Hepatocyte (in vitro differentiated cells): ENCODE measurements at regions not wholly inside any gene's neighbourhood (a gene's known extent, or its start where the extent isn't known, plus 50 kb on each side); places are given as distances from the start of the nearest gene placed in this dataset.

Source experiments
- DNase-seq: peaks from one replicate; pipeline ENCODE4 v3.0.0-alpha.2; 2016; ENCODE audit warnings: low spot score
- H2AFZ ChIP-seq: fragments of 200-600 bp; sonication (generic); 2 replicates; pipeline ENCODE4 v1.6.0; 2016; ENCODE audit warnings: antibody characterized with exemption, mild to moderate bottlenecking
- H3K27ac ChIP-seq: fragments of 200-600 bp; sonication (generic); 2 replicates; pipeline ENCODE4 v1.5.1; 2016; ENCODE audit warnings: mild to moderate bottlenecking
- H3K27me3 ChIP-seq: fragments of 200-600 bp; sonication (generic); 2 replicates; pipeline ENCODE4 v1.6.1; 2016
- H3K36me3 ChIP-seq: fragments of 200-600 bp; sonication (generic); replicated peaks from 2 replicates; pipeline ENCODE4 v1.5.1; 2016; ENCODE audit warnings: low read depth; ENCODE audit not compliant: insufficient read depth
- H3K4me1 ChIP-seq: fragments of 200-600 bp; sonication (generic); 2 replicates; pipeline ENCODE4 v1.5.1; 2016; ENCODE audit warnings: mild to moderate bottlenecking, moderate library complexity; ENCODE audit not compliant: insufficient read depth
- H3K4me2 ChIP-seq: fragments of 200-600 bp; sonication (generic); 2 replicates; pipeline ENCODE4 v1.6.0; 2016
- H3K4me3 ChIP-seq: fragments of 200-600 bp; sonication (generic); 2 replicates; pipeline ENCODE4 v1.5.1; 2016; ENCODE audit warnings: mild to moderate bottlenecking
- H3K79me2 ChIP-seq: fragments of 200-600 bp; sonication (generic); 2 replicates; pipeline ENCODE4 v1.6.0; 2017; ENCODE audit warnings: mild to moderate bottlenecking
- H3K9me2 ChIP-seq: fragments of 200-600 bp; sonication (generic); replicated peaks from 2 replicates; pipeline ENCODE4 v1.6.0; 2017; ENCODE audit warnings: mild to moderate bottlenecking; ENCODE audit not compliant: insufficient read depth
- H3K9me3 ChIP-seq: fragments of 200-600 bp; sonication (generic); 2 replicates; pipeline ENCODE4 v1.5.1; 2016; ENCODE audit warnings: low read depth, mild to moderate bottlenecking
- H4K20me1 ChIP-seq: fragments of 200-600 bp; sonication (generic); 2 replicates; pipeline ENCODE4 v1.6.0; 2016; ENCODE audit warnings: mild to moderate bottlenecking; ENCODE audit not compliant: insufficient read depth, poor library complexity, severe bottlenecking
- EZH2 ChIP-seq: fragments of 200-600 bp; sonication (generic); IDR thresholded peaks from 2 replicates; pipeline ENCODE4 v1.6.1; 2016; ENCODE audit warnings: antibody characterized with exemption, mild to moderate bottlenecking, borderline replicate concordance
- EZH2phosphoT487 ChIP-seq: fragments of 200-600 bp; sonication (generic); IDR thresholded peaks from one replicate; pipeline ENCODE4 v1.6.1; 2018; ENCODE audit warnings: antibody characterized with exemption, mild to moderate bottlenecking, low read depth, moderate library complexity; ENCODE audit not compliant: unreplicated experiment, severe bottlenecking
- WGBS: methylation state at CpG from one replicate; pipeline ENCODE4 v1.1.6; 2016; ENCODE audit warnings: low lambda C conversion rate; ENCODE audit errors: missing lambda C conversion rate; 5-methylcytosine and 5-hydroxymethylcytosine counted together
- TF ChIP-seq, protein P1 (sequence below): fragments of 200-600 bp; sonication (generic); IDR thresholded peaks from 2 replicates; pipeline ENCODE4 v1.5.1; 2016; ENCODE audit warnings: antibody characterized with exemption, mild to moderate bottlenecking; ENCODE audit not compliant: poor library complexity

DNA sequence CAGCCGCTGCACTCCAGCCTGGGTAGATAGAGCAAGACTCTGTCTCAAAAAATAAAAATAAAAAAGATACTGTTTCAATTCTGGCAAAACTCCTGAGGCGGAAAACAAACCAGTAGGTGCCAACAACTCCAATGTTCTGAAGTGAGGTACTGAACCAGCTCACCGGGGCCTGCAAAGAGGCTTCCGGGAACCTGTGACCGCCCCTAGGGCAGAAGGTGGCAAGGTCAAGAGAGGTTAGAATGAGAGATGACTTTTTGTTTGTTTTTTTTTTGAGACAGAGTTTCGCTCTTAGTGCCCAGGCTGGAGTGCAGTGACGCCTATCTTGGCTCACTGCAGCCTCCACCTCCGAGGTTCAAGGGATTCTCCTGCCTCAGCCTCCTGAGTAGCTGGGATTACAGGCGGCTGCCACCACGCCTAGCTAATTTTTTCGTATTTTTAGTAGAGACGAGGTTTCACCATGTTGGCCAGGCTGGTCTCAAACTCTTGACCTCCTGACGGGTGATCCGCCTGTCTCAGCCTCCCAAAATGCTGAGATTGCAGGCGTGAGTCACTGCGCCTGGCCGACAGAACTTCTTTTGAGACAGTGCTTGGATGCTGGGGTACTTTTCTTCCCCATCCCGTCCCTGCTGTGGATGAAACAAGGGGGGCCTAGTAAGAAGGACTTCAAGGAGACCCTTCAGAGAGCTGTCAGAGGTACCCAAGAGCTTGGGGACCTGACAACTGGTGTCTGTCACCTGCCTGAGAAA lies 91.9 kb upstream of the SLC25A33 start:
- Histone ChIP-seq H3K4me3 (no peak overlapping the region), H3K27ac (peak overlapping the region; percentile 79), H3K27me3 (no peaks in the 10 kb centered on the region), H3K4me2 (no peak overlapping the region), H3K9me2 (no peaks in the 10 kb centered on the region), H3K79me2 (no peaks in the 10 kb centered on the region), H2AFZ (no peak overlapping the region), H3K9me3 (no peaks in the 10 kb centered on the region), H3K36me3 (no peaks in the 10 kb centered on the region), H4K20me1 (no peaks in the 10 kb centered on the region), H3K4me1 (peaks cover 55% of the 10 kb centered on the region)
- 88% methylated on average over 18 of the region's 18 CpGs for WGBS
- TF ChIP-seq, protein P1, sequence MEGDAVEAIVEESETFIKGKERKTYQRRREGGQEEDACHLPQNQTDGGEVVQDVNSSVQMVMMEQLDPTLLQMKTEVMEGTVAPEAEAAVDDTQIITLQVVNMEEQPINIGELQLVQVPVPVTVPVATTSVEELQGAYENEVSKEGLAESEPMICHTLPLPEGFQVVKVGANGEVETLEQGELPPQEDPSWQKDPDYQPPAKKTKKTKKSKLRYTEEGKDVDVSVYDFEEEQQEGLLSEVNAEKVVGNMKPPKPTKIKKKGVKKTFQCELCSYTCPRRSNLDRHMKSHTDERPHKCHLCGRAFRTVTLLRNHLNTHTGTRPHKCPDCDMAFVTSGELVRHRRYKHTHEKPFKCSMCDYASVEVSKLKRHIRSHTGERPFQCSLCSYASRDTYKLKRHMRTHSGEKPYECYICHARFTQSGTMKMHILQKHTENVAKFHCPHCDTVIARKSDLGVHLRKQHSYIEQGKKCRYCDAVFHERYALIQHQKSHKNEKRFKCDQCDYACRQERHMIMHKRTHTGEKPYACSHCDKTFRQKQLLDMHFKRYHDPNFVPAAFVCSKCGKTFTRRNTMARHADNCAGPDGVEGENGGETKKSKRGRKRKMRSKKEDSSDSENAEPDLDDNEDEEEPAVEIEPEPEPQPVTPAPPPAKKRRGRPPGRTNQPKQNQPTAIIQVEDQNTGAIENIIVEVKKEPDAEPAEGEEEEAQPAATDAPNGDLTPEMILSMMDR, result no peak
- no peak for TF ChIP-seq EZH2phosphoT487
- no peak for TF ChIP-seq EZH2
- no peak for DNase-seq

DNA sequence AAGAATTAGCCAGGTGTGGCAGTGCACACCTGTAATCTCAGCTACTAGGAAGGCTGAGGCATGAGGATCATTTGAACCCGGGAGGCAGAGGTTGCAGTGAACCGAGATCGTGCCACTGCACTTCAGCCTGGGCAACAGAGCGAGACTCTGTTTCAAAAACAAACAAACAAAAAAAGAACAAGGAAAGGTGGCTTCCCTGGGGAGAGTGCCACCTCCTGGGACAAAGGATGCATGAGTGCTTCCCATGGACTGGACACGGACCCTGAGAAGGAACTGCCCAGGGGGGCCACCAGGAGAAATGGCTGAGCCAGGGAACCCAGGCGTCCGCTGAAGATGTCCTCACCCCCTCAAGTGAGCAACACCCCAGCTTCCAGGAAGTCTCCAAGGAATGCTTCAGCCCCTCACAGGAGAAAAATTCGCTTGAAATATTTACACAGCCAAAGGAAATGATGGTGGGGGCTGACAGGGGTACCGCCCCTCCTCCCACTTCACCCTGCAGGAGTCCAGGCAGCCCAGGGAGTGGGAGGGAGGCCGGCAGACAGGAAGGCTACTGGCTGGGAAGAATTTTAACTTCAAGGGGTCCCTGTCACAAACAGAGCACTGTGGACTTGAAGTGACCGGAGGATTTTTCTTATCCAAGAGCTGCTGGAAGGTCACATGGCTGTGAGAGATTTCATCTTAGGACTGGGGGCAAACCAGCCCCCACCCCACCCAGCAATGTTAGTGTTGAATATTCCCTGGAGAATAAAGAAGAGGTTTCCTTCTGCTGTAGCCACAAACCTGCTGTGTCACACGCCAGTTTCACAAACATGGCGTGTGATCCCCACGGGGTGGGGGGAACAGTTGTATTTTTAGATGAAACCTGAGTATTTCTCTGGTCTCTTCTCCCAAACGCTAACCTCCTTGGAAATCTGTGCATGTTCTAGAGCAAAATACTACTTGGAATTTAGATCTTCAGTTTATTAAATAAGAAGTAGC lies 90.8 kb upstream of the SLC25A33 start:
- H3K9me3 ChIP-seq, result no peaks in the 10 kb centered on the region
- H3K79me2 ChIP-seq, result no peaks in the 10 kb centered on the region
- H3K4me1 ChIP-seq, result peaks cover 53% of the 10 kb centered on the region
- peak overlapping the region; percentile 79 for H3K27ac ChIP-seq
- no peaks in the 10 kb centered on the region for H3K9me2 ChIP-seq
- no peak for TF ChIP-seq EZH2phosphoT487
- TF ChIP-seq, protein P1, result peak; percentile 11
- DNase-seq, result no peak
- H2AFZ ChIP-seq, result peak overlapping the region; percentile 29
- H4K20me1 ChIP-seq, result no peaks in the 10 kb centered on the region
- peak overlapping the region; percentile 54 for H3K4me2 ChIP-seq
- no peak overlapping the region for H3K4me3 ChIP-seq
- WGBS, result 47% methylated on average over 15 of the region's 15 CpGs
- H3K36me3 ChIP-seq, result no peaks in the 10 kb centered on the region
- H3K27me3 ChIP-seq, result no peaks in the 10 kb centered on the region

DNA sequence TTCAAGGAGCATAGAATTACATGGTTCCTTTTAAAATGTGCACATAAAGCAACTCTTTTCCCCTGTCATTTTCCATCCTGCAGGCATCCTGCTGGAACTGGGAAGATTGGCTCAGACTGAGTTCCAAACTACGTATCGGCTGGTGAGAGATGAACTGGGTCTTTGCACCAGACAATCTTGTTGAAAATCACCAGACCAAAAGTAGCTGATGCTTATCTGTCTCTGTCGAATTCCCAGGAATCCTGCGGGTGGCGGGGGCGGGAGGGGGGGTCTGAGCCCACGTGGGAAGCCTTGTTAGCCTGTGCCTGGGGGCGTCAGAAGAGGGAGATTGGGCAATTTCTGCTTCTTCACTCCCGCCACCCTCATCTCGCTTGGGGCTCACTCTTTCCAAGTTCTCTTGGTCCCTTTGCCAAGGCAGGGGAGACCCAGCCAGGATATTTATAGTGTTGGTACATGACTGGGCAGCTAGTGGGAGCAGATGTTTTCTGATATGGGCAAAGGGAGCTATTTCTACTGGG lies 90.1 kb upstream of the SLC25A33 start:
- 32% methylated on average over 10 of the region's 10 CpGs for WGBS
- TF ChIP-seq EZH2phosphoT487, result no peak
- TF ChIP-seq, protein P1, result no peak
- no peak for TF ChIP-seq EZH2
- Histone ChIP-seq H3K4me3 (no peak overlapping the region), H3K79me2 (no peaks in the 10 kb centered on the region), H3K4me1 (peaks cover 46% of the 10 kb centered on the region), H4K20me1 (no peaks in the 10 kb centered on the region), H3K27me3 (no peaks in the 10 kb centered on the region), H3K4me2 (peak overlapping the region; percentile 54), H3K9me2 (no peaks in the 10 kb centered on the region), H2AFZ (no peak overlapping the region), H3K36me3 (no peaks in the 10 kb centered on the region), H3K9me3 (no peaks in the 10 kb centered on the region), H3K27ac (peak overlapping the region; percentile 79)
- DNase-seq, result peak; percentile 50
